Skeletal muscle tissue (tissue), 3 donors: ENCODE measurements at regions not wholly inside any gene's neighbourhood (a gene's known extent, or its start where the extent isn't known, plus 50 kb on each side); places are given as distances from the start of the nearest gene placed in this dataset.

ENCODE experiments used
- H3K27ac ChIP-seq: one replicate; pipeline ENCODE4 v1.7.0; 2013; ENCODE audit warnings: mild to moderate bottlenecking, low read depth, low read length, inconsistent platforms
- H3K27me3 ChIP-seq, 3 donors: one replicate each; pipeline ENCODE4 v1.7.0; 2013; ENCODE audit warnings: low read length in 3 of 3; ENCODE audit not compliant: control insufficient read depth in 3 of 3, insufficient read depth in 3 of 3
- H3K36me3 ChIP-seq, 3 donors: one replicate each; pipeline ENCODE4 v1.7.0; 2013; ENCODE audit warnings: low read length in 3 of 3; ENCODE audit not compliant: control insufficient read depth in 3 of 3, insufficient read depth in 3 of 3
- H3K4me1 ChIP-seq, 3 donors: one replicate each; pipeline ENCODE4 v1.7.0; 2013; ENCODE audit warnings: low read length in 3 of 3, mild to moderate bottlenecking in 3 of 3; ENCODE audit not compliant: control insufficient read depth in 3 of 3, insufficient read depth in 3 of 3
- H3K4me3 ChIP-seq, 3 donors: one replicate each; pipeline ENCODE4 v1.7.0; 2013; ENCODE audit warnings: low read length in 3 of 3
- H3K9ac ChIP-seq, 3 donors: one replicate each; pipeline ENCODE4 v1.7.0; 2013; ENCODE audit warnings: low read length in 3 of 3, mild to moderate bottlenecking in 3 of 3, moderate library complexity in 2 of 3, low read depth in 1 of 3
- H3K9me3 ChIP-seq, 3 donors: one replicate each; pipeline ENCODE4 v1.7.0; 2013; ENCODE audit warnings: low read length in 3 of 3; ENCODE audit not compliant: control insufficient read depth in 3 of 3
- donor health status: Osteomylitis.

- H3K27me3 ChIP-seq, result no peaks in the 10 kb centered on the region
- H3K9me3 ChIP-seq, result no peaks in the 10 kb centered on the region
- H3K27ac ChIP-seq, result no peak overlapping the region
- no peak overlapping the region for H3K9ac ChIP-seq
- H3K4me1 ChIP-seq, result peaks cover 14 to 16% (median 16%) of the 10 kb centered on the region in 3 donors
- no peak overlapping the region for H3K4me3 ChIP-seq
- H3K36me3 ChIP-seq, result no peaks in the 10 kb centered on the region
Observed at GRCh38 chr6:6859105-6859504, 248.7 kb upstream of the RREB1 start.

GRCh38 chr6:6859722-6860121 lies 248.0 kb upstream of the RREB1 start:
- no peak overlapping the region for H3K27ac ChIP-seq
- no peak overlapping the region for H3K9ac ChIP-seq
- no peaks in the 10 kb centered on the region for H3K36me3 ChIP-seq
- peaks cover 14 to 16% (median 16%) of the 10 kb centered on the region in 3 donors for H3K4me1 ChIP-seq
- H3K4me3 ChIP-seq, result no peak overlapping the region
- H3K9me3 ChIP-seq, result no peaks in the 10 kb centered on the region
- no peaks in the 10 kb centered on the region for H3K27me3 ChIP-seq

- Histone ChIP-seq H3K27me3 (no peaks in the 10 kb centered on the region), H3K36me3 (no peaks in the 10 kb centered on the region), H3K27ac (no peak overlapping the region), H3K9me3 (no peaks in the 10 kb centered on the region), H3K4me1 (peaks cover 14 to 16% (median 16%) of the 10 kb centered on the region in 3 donors), H3K4me3 (no peak overlapping the region), H3K9ac (no peak overlapping the region)
Observed at GRCh38 chr6:6860863-6861262, 246.9 kb upstream of the RREB1 start.

- H3K27me3 ChIP-seq, result no peaks in the 10 kb centered on the region
- H3K4me3 ChIP-seq, result no peak overlapping the region
- H3K4me1 ChIP-seq, result peaks cover 11 to 12% (median 11%) of the 10 kb centered on the region in 3 donors
- H3K27ac ChIP-seq, result no peak overlapping the region
- H3K9ac ChIP-seq, result no peak overlapping the region
- H3K36me3 ChIP-seq, result no peaks in the 10 kb centered on the region
- no peaks in the 10 kb centered on the region for H3K9me3 ChIP-seq
Observed at GRCh38 chr6:6861351-6861894, 246.3 kb upstream of the RREB1 start.

- H3K4me1 ChIP-seq, result peaks cover 5 to 6% (median 6%) of the 10 kb centered on the region in 3 donors
- no peak overlapping the region for H3K9ac ChIP-seq
- no peak overlapping the region for H3K4me3 ChIP-seq
- H3K9me3 ChIP-seq, result no peaks in the 10 kb centered on the region
- H3K27me3 ChIP-seq, result no peaks in the 10 kb centered on the region
- H3K27ac ChIP-seq, result no peak overlapping the region
- no peaks in the 10 kb centered on the region for H3K36me3 ChIP-seq
Observed at GRCh38 chr6:6861995-6862394, 245.8 kb upstream of the RREB1 start.

- H3K27me3 ChIP-seq, result no peaks in the 10 kb centered on the region
- no peak overlapping the region for H3K4me3 ChIP-seq
- no peaks in the 10 kb centered on the region for H3K9me3 ChIP-seq
- H3K36me3 ChIP-seq, result no peaks in the 10 kb centered on the region
- no peak overlapping the region for H3K27ac ChIP-seq
- no peak overlapping the region for H3K9ac ChIP-seq
- no peaks in the 10 kb centered on the region for H3K4me1 ChIP-seq
Observed at GRCh38 chr6:6863970-6864639, 243.7 kb upstream of the RREB1 start.

- Histone ChIP-seq H3K9me3 (no peaks in the 10 kb centered on the region), H3K4me1 (no peaks in the 10 kb centered on the region), H3K27me3 (no peaks in the 10 kb centered on the region), H3K27ac (no peak overlapping the region), H3K36me3 (no peaks in the 10 kb centered on the region), H3K9ac (no peak overlapping the region), H3K4me3 (no peak overlapping the region)
Observed at GRCh38 chr6:6865611-6866010, 242.2 kb upstream of the RREB1 start.

- Histone ChIP-seq H3K4me3 (no peak overlapping the region), H3K27ac (no peak overlapping the region), H3K27me3 (no peaks in the 10 kb centered on the region), H3K4me1 (no peaks in the 10 kb centered on the region), H3K9me3 (no peaks in the 10 kb centered on the region), H3K9ac (no peak overlapping the region), H3K36me3 (no peaks in the 10 kb centered on the region)
Observed at GRCh38 chr6:6866656-6867403, 240.9 kb upstream of the RREB1 start.

GRCh38 chr6:6867404-6867799 lies 240.4 kb upstream of the RREB1 start:
- H3K27me3 ChIP-seq, result no peaks in the 10 kb centered on the region
- no peak overlapping the region for H3K9ac ChIP-seq
- no peaks in the 10 kb centered on the region for H3K4me1 ChIP-seq
- no peak overlapping the region for H3K27ac ChIP-seq
- no peaks in the 10 kb centered on the region for H3K9me3 ChIP-seq
- H3K4me3 ChIP-seq, result no peak overlapping the region
- no peaks in the 10 kb centered on the region for H3K36me3 ChIP-seq

GRCh38 chr6:6869094-6869493 lies 238.7 kb upstream of the RREB1 start:
- no peak overlapping the region for H3K4me3 ChIP-seq
- no peak overlapping the region for H3K27ac ChIP-seq
- H3K27me3 ChIP-seq, result no peaks in the 10 kb centered on the region
- no peaks in the 10 kb centered on the region for H3K36me3 ChIP-seq
- no peaks in the 10 kb centered on the region for H3K4me1 ChIP-seq
- H3K9ac ChIP-seq, result no peak overlapping the region
- no peaks in the 10 kb centered on the region for H3K9me3 ChIP-seq
